SK-N-SH treated with all-trans-retinoic acid at 6 μM for 48 hours (cell line): ENCODE measurements at regions not wholly inside any gene's neighbourhood (a gene's known extent, or its start where the extent isn't known, plus 50 kb on each side); places are given as distances from the start of the nearest gene placed in this dataset.

ENCODE experiments used
- ARNTL ChIP-seq: fragments of 450-650 bp; formaldehyde crosslinking; IDR thresholded peaks from 2 replicates; pipeline ENCODE4 v1.5.0; 2020; ENCODE audit warnings: low read depth, mild to moderate bottlenecking, moderate library complexity, borderline replicate concordance
- GLIS3 ChIP-seq: fragments of 250-450 bp; sonication (Bioruptor Pico); IDR thresholded peaks from 2 replicates; pipeline ENCODE4 v1.5.0; 2020; ENCODE audit warnings: mild to moderate bottlenecking, moderate library complexity
- RARB ChIP-seq: fragments of 250-450 bp; sonication (Bioruptor Pico); IDR thresholded peaks from 2 replicates; pipeline ENCODE4 v1.8.0; 2021; ENCODE audit warnings: mild to moderate bottlenecking, moderate library complexity
- TCF4 ChIP-seq: fragments of 250-450 bp; sonication (Bioruptor Pico); IDR thresholded peaks from 2 replicates; pipeline ENCODE4 v1.8.0; 2021; ENCODE audit warnings: mild to moderate bottlenecking, moderate library complexity, borderline replicate concordance
- ZFP3 ChIP-seq: fragments of 250-450 bp; sonication (Bioruptor Pico); IDR thresholded peaks from 2 replicates; pipeline ENCODE4 v1.5.0; 2020; ENCODE audit warnings: mild to moderate bottlenecking, moderate library complexity
- ZNF70 ChIP-seq: fragments of 450-650 bp; formaldehyde crosslinking; IDR thresholded peaks from 2 replicates; pipeline ENCODE4 v1.5.0; 2020; ENCODE audit warnings: mild to moderate bottlenecking, moderate library complexity
- TF ChIP-seq, protein P1 (sequence below): fragments of 250-450 bp; sonication (Bioruptor Pico); IDR thresholded peaks from 2 replicates; pipeline ENCODE4 v1.8.0; 2020; ENCODE audit warnings: mild to moderate bottlenecking, moderate library complexity, borderline replicate concordance
- TF ChIP-seq, protein P2 (sequence below): fragments of 250-450 bp; sonication (Bioruptor Pico); IDR thresholded peaks from 2 replicates; pipeline ENCODE4 v1.5.1; 2020; ENCODE audit warnings: low read depth, mild to moderate bottlenecking, moderate library complexity
- TF ChIP-seq, protein P3 (sequence below): fragments of 250-450 bp; sonication (Bioruptor Pico); IDR thresholded peaks from 2 replicates; pipeline ENCODE4 v1.5.0; 2020; ENCODE audit warnings: mild to moderate bottlenecking, moderate library complexity

DNA sequence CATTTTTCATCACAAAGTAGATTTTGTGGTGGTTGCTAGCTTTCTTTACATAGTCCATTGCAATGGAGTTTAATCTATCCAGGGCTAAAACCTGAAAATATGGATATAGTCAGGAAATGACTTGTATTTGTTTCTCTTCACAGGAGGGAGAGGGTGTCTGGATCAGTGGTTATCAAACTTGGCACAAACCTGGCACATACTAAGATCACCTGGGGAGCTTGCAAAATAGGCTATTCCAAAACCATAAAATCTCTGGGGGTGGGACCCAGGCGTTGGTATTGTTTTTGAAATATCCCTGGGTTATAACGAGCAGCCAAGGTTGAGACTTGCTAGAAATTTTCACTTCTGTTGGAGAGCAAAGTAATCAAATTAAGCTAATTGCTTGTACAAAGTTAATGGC, 179.9 kb downstream of the PCSK1 start:
- TF ChIP-seq ZFP3 (CRISPR knock-in tag) (no peak), RARB (no peak), TCF4 (no peak), ZNF70 (no peak), ARNTL (CRISPR knock-in tag) (no peak), GLIS3 (no peak)
- TF ChIP-seq, protein P1, sequence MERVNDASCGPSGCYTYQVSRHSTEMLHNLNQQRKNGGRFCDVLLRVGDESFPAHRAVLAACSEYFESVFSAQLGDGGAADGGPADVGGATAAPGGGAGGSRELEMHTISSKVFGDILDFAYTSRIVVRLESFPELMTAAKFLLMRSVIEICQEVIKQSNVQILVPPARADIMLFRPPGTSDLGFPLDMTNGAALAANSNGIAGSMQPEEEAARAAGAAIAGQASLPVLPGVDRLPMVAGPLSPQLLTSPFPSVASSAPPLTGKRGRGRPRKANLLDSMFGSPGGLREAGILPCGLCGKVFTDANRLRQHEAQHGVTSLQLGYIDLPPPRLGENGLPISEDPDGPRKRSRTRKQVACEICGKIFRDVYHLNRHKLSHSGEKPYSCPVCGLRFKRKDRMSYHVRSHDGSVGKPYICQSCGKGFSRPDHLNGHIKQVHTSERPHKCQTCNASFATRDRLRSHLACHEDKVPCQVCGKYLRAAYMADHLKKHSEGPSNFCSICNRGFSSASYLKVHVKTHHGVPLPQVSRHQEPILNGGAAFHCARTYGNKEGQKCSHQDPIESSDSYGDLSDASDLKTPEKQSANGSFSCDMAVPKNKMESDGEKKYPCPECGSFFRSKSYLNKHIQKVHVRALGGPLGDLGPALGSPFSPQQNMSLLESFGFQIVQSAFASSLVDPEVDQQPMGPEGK (CRISPR knock-in tag), result no peak
- TF ChIP-seq, protein P2, sequence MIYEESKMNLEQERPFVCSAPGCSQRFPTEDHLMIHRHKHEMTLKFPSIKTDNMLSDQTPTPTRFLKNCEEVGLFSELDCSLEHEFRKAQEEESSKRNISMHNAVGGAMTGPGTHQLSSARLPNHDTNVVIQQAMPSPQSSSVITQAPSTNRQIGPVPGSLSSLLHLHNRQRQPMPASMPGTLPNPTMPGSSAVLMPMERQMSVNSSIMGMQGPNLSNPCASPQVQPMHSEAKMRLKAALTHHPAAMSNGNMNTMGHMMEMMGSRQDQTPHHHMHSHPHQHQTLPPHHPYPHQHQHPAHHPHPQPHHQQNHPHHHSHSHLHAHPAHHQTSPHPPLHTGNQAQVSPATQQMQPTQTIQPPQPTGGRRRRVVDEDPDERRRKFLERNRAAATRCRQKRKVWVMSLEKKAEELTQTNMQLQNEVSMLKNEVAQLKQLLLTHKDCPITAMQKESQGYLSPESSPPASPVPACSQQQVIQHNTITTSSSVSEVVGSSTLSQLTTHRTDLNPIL (CRISPR knock-in tag), result no peak
- TF ChIP-seq, protein P3, sequence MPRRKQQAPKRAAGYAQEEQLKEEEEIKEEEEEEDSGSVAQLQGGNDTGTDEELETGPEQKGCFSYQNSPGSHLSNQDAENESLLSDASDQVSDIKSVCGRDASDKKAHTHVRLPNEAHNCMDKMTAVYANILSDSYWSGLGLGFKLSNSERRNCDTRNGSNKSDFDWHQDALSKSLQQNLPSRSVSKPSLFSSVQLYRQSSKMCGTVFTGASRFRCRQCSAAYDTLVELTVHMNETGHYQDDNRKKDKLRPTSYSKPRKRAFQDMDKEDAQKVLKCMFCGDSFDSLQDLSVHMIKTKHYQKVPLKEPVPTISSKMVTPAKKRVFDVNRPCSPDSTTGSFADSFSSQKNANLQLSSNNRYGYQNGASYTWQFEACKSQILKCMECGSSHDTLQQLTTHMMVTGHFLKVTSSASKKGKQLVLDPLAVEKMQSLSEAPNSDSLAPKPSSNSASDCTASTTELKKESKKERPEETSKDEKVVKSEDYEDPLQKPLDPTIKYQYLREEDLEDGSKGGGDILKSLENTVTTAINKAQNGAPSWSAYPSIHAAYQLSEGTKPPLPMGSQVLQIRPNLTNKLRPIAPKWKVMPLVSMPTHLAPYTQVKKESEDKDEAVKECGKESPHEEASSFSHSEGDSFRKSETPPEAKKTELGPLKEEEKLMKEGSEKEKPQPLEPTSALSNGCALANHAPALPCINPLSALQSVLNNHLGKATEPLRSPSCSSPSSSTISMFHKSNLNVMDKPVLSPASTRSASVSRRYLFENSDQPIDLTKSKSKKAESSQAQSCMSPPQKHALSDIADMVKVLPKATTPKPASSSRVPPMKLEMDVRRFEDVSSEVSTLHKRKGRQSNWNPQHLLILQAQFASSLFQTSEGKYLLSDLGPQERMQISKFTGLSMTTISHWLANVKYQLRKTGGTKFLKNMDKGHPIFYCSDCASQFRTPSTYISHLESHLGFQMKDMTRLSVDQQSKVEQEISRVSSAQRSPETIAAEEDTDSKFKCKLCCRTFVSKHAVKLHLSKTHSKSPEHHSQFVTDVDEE (CRISPR knock-in tag), result no peak
